ENCODE measurements at regions not wholly inside any gene's neighbourhood (a gene's known extent, or its start where the extent isn't known, plus 50 kb on each side); places are given as distances from the start of the nearest gene placed in this dataset.
"Not testable (repeated sequence)": the region's sequence is repeated elsewhere in the genome, so short reads cannot be mapped to it uniquely, and the experiment has no call there.

DNA sequence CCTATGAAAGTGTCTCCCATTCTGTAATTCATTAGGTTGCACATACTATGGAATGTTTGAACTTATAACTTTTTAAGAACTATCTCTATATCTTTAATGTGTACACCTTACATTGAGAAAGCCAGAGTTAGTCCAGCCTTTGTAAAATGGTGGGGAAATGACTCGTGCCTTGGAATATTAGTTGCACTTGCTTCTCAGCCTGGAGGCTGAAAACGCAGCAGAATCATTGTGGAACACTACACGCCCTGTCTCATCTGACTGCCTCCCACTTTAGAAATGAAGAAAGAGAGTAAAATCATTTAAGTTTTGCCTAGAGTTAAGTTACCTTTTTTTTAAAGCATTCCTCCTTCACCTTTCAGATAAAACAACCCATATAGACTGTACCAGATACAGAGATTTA lies 90.7 kb upstream of the WSB1 start:
- Histone ChIP-seq H3K4me3 (no peak overlapping the region), H3K27ac (no peak overlapping the region), H3K27me3 (no peaks in the 10 kb centered on the region), H3K4me1 (peaks cover 5% of the 10 kb centered on the region), H3K36me3 (no peaks in the 10 kb centered on the region), H3K9me3 (no peaks in the 10 kb centered on the region)
- TF ChIP-seq, protein P1, sequence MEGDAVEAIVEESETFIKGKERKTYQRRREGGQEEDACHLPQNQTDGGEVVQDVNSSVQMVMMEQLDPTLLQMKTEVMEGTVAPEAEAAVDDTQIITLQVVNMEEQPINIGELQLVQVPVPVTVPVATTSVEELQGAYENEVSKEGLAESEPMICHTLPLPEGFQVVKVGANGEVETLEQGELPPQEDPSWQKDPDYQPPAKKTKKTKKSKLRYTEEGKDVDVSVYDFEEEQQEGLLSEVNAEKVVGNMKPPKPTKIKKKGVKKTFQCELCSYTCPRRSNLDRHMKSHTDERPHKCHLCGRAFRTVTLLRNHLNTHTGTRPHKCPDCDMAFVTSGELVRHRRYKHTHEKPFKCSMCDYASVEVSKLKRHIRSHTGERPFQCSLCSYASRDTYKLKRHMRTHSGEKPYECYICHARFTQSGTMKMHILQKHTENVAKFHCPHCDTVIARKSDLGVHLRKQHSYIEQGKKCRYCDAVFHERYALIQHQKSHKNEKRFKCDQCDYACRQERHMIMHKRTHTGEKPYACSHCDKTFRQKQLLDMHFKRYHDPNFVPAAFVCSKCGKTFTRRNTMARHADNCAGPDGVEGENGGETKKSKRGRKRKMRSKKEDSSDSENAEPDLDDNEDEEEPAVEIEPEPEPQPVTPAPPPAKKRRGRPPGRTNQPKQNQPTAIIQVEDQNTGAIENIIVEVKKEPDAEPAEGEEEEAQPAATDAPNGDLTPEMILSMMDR (IDR thresholded peaks at IDR 0.05) = no peak
- no peak for TF ChIP-seq POLR2A (IDR thresholded peaks at IDR 0.05)
- no peak for TF ChIP-seq POLR2AphosphoS5 (IDR thresholded peaks at IDR 0.05)
- no peak for TF ChIP-seq EP300 (IDR thresholded peaks at IDR 0.05)
- DNase-seq (ENCODE audit: low spot score in 2 of 2) = no peak
- 70% methylated on average over 3 of the region's 3 CpGs for WGBS

DNA sequence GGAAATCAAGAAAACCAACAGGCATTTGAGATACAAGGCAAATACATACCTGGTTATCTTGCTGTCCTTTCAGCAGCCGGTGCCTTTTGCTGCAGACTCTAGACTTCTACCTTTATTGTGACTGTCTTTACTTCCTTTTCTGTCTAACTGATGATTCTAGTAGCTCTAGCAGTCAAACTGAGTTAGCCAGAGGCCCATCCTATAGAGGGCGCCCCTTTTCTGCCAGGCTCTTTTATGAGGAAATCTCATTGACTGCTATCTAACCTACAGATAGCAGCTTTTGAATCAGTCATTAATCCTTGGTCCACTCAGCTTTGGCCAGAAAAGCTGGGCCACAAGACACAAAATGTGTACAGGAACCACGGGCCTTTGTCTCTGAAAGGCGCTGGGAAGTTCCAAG lies 87.5 kb upstream of the WSB1 start:
- H3K36me3 ChIP-seq = no peaks in the 10 kb centered on the region
- TF ChIP-seq EP300 (IDR thresholded peaks at IDR 0.05) (no peak), POLR2AphosphoS5 (IDR thresholded peaks at IDR 0.05) (no peak), POLR2A (IDR thresholded peaks at IDR 0.05) (no peak)
- TF ChIP-seq, protein P1 (IDR thresholded peaks at IDR 0.05) = no peak
- no peaks in the 10 kb centered on the region for H3K27me3 ChIP-seq
- no peaks in the 10 kb centered on the region for H3K9me3 ChIP-seq
- no peak overlapping the region for H3K27ac ChIP-seq
- peaks cover 5% of the 10 kb centered on the region for H3K4me1 ChIP-seq
- no peak for DNase-seq (ENCODE audit: low spot score in 2 of 2)
- H3K4me3 ChIP-seq = no peak overlapping the region
- WGBS = 78% methylated on average over 4 of the region's 4 CpGs

DNA sequence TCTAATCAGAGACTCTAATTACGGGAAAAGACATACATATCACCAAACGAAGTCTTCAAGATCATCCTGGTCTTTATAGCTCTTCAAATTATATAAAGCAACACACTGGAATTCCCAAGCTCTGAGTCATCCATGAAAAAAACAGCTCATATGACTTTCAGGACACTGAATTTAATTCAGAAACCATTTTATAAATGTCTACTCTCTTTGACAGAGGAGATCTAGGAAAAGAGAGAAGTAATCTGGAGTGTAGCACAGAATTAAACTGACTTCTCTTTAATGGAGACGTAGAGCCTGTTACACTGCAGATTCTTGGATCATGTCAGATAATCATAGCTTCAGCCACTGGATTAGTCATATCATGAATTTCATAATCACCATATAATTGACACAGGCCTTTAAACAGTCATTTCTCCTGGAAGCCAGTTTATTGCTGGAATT lies 86.8 kb upstream of the WSB1 start:
- peaks cover 5% of the 10 kb centered on the region for H3K4me1 ChIP-seq
- H3K4me3 ChIP-seq = no peak overlapping the region
- 14% methylated on average over 3 of the region's 3 CpGs for WGBS
- no peaks in the 10 kb centered on the region for H3K36me3 ChIP-seq
- H3K27ac ChIP-seq = no peak overlapping the region
- H3K27me3 ChIP-seq = no peaks in the 10 kb centered on the region
- DNase-seq (ENCODE audit: low spot score in 2 of 2) = no peak
- TF ChIP-seq POLR2AphosphoS5 (IDR thresholded peaks at IDR 0.05) (no peak), EP300 (IDR thresholded peaks at IDR 0.05) (no peak), POLR2A (IDR thresholded peaks at IDR 0.05) (no peak)
- TF ChIP-seq, protein P1 (IDR thresholded peaks at IDR 0.05) = no peak
- H3K9me3 ChIP-seq = no peaks in the 10 kb centered on the region

DNA sequence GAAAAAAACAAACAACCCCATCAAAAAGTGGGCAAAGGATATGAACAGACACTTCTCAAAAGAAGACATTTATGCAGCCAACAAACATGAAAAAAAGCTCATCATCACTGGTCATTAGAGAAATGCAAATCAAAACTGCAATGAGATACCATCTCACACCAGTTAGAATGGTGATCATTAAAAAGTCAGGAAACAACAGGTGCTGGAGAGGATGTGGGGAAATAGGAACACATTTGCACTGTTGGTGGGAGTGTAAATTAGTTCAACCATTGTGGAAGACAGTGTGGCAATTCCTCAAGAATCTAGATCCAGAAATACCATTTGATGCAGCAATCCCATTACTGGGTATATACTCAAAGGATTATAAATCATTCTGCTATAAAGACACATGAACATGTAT lies 85.5 kb upstream of the WSB1 start:
- not testable (repeated sequence) for H3K36me3 ChIP-seq; H3K4me1 ChIP-seq; DNase-seq (ENCODE audit: low spot score in 2 of 2); H3K27me3 ChIP-seq; H3K27ac ChIP-seq; H3K4me3 ChIP-seq; H3K9me3 ChIP-seq

DNA sequence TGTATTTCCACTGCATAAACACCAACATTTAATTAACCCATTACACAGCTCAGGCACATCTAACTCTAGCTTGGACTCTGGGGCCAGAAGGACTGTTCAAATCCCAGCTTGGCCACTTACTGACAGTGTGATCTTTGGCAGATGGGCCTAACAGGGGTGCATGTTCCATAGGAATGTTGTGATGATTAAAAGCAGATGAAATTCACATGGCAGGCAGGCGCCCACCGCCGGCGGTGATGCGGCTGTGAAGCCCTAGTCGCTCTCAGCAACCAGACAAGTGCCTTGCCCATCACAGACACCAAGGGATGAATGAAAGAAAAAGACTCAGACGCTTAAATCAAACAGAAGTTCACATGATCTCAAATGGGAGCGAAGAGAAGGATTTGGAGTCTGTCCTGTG lies 84.6 kb upstream of the WSB1 start:
- DNase-seq (ENCODE audit: low spot score in 2 of 2) = no peak
- H3K4me3 ChIP-seq = no peak overlapping the region
- no peaks in the 10 kb centered on the region for H3K36me3 ChIP-seq
- H3K27ac ChIP-seq = no peak overlapping the region
- no peaks in the 10 kb centered on the region for H3K9me3 ChIP-seq
- TF ChIP-seq, protein P1 (IDR thresholded peaks at IDR 0.05) = no peak
- no peak for TF ChIP-seq POLR2AphosphoS5 (IDR thresholded peaks at IDR 0.05)
- no peak for TF ChIP-seq EP300 (IDR thresholded peaks at IDR 0.05)
- no peak for TF ChIP-seq POLR2A (IDR thresholded peaks at IDR 0.05)
- H3K27me3 ChIP-seq = no peaks in the 10 kb centered on the region
- no CpG with 5 or more reads among the region's 8 CpGs for WGBS
- H3K4me1 ChIP-seq = peaks cover 5% of the 10 kb centered on the region

DNA sequence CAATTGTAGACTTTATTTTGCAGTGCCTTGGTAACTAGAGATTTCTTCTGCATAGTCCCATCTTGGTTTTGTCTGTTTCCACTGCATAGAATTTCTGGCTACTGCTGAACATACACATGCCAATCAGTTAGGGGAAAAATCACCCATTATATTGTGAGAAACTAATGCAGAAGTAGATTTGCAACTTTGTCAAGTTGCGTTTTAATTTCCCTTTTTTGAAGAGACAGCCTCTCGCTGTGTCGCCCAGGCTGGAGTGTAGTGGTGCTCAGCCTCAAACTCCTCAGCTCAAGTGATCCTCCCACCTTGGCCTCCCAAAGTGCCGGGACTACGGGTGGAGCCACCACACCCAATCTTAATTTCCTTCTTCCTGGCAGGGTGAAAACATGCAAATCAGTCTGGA lies 83.1 kb upstream of the WSB1 start:
- H3K27ac ChIP-seq; H3K4me1 ChIP-seq; H3K27me3 ChIP-seq; H3K9me3 ChIP-seq; DNase-seq (ENCODE audit: low spot score in 2 of 2); H3K36me3 ChIP-seq; H3K4me3 ChIP-seq: not testable (repeated sequence)
- WGBS = no CpG with 5 or more reads among the region's 5 CpGs
